GM12874 (cell line): ENCODE measurements at regions not wholly inside any gene's neighbourhood (a gene's known extent, or its start where the extent isn't known, plus 50 kb on each side); places are given as distances from the start of the nearest gene placed in this dataset.

Experiments
- TF ChIP-seq, protein P1 (sequence below): IDR thresholded peaks from 2 replicates; pipeline ENCODE4 v1.5.1; 2011; ENCODE audit warnings: low read depth, mild to moderate bottlenecking, control low read depth, low read length, moderate library complexity; ENCODE audit not compliant: insufficient read depth

GRCh38 chr5:57429513-57430120 is 53.0 kb downstream of the ACTBL2 start:
- TF ChIP-seq, protein P1, sequence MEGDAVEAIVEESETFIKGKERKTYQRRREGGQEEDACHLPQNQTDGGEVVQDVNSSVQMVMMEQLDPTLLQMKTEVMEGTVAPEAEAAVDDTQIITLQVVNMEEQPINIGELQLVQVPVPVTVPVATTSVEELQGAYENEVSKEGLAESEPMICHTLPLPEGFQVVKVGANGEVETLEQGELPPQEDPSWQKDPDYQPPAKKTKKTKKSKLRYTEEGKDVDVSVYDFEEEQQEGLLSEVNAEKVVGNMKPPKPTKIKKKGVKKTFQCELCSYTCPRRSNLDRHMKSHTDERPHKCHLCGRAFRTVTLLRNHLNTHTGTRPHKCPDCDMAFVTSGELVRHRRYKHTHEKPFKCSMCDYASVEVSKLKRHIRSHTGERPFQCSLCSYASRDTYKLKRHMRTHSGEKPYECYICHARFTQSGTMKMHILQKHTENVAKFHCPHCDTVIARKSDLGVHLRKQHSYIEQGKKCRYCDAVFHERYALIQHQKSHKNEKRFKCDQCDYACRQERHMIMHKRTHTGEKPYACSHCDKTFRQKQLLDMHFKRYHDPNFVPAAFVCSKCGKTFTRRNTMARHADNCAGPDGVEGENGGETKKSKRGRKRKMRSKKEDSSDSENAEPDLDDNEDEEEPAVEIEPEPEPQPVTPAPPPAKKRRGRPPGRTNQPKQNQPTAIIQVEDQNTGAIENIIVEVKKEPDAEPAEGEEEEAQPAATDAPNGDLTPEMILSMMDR = no peak

- TF ChIP-seq, protein P1 = no peak
Observed at GRCh38 chr5:57422993-57423392, 59.6 kb downstream of the ACTBL2 start.

- TF ChIP-seq, protein P1 = no peak
Observed at GRCh38 chr5:57422341-57422740, 60.3 kb downstream of the ACTBL2 start.

GRCh38 chr5:57420801-57421200 is 61.8 kb downstream of the ACTBL2 start:
- TF ChIP-seq, protein P1 = no peak

DNA sequence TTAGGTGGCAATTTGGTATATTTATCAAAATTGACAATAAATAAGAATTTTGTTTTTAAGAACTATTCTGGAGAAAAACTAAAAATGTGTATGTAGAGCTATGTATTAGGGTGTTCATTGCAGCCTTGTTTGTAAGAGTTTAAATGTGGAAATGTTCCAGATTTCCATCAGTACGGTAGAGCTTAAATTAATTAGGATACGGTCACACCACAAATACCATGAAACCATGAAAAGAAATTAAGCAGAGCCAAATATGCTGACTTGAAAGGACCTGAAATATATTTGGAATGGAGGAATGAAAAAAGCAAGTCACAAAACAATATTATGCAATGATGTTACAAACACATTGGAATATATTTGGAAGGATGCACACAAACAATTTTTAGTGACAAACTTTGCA is 64.6 kb downstream of the ACTBL2 start:
- TF ChIP-seq, protein P1 = no peak

DNA sequence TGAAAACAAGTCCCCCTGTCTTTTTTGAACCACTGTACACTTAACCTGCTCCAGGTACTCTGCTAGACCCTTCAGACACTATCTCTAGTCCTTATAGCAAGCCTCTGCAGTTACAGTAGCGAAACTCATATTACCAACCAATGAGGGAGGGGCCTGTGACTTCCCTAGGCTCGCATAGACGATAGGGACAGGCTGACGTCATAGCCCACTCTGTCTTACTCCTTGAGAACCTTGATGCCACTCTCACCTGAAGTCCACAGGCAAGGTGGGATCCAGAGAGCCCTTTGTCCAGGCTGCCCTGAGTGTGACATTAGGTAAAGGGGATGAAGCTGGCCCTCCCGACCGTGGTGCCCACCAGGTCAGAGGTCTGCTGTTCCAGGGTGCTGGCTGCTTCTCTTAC is 65.3 kb downstream of the ACTBL2 start:
- TF ChIP-seq, protein P1 = no peak

- TF ChIP-seq, protein P1 = no peak
Observed at GRCh38 chr5:57416278-57416994, 66.2 kb downstream of the ACTBL2 start.
